H9 (cell line): ENCODE measurements at regions not wholly inside any gene's neighbourhood (a gene's known extent, or its start where the extent isn't known, plus 50 kb on each side); places are given as distances from the start of the nearest gene placed in this dataset.

Source experiments
- DNase-seq: peaks from one replicate; pipeline ENCODE4 v3.0.0-alpha.2; 2017
- H2AFZ ChIP-seq: one replicate; pipeline ENCODE4 v1.6.1; 2013; ENCODE audit warnings: mild to moderate bottlenecking, low read length, control low read depth, moderate library complexity
- H2AK5ac ChIP-seq: 2 replicates; pipeline ENCODE4 v1.6.1; 2013; ENCODE audit warnings: low read length, control low read depth, mixed read lengths; ENCODE audit not compliant: insufficient read length
- H2BK120ac ChIP-seq: one replicate; pipeline ENCODE4 v1.6.1; 2013; ENCODE audit warnings: low read depth, mild to moderate bottlenecking, low read length, control low read depth, inconsistent platforms; ENCODE audit not compliant: poor library complexity, severe bottlenecking
- H2BK12ac ChIP-seq: 2 replicates; pipeline ENCODE4 v1.6.1; 2013; ENCODE audit warnings: low read length, control low read depth, mixed read lengths, low read depth; ENCODE audit not compliant: insufficient read length
- H2BK15ac ChIP-seq: 2 replicates; pipeline ENCODE4 v1.6.1; 2013; ENCODE audit warnings: low read depth, low read length, control low read depth
- H2BK20ac ChIP-seq: one replicate; pipeline ENCODE4 v1.6.1; 2013; ENCODE audit warnings: low read depth, mild to moderate bottlenecking, low read length, control low read depth, inconsistent platforms; ENCODE audit not compliant: poor library complexity, severe bottlenecking
- H2BK5ac ChIP-seq: 2 replicates; pipeline ENCODE4 v1.6.1; 2013; ENCODE audit warnings: low read length, control low read depth, mixed read lengths; ENCODE audit not compliant: insufficient read length
- H3K14ac ChIP-seq: 2 replicates; pipeline ENCODE4 v1.6.1; 2013; ENCODE audit warnings: low read length, control low read depth; ENCODE audit not compliant: insufficient read depth
- H3K18ac ChIP-seq: 2 replicates; pipeline ENCODE4 v1.6.1; 2013; ENCODE audit warnings: low read depth, mild to moderate bottlenecking, mixed read lengths, low read length, control low read depth; ENCODE audit not compliant: insufficient read length
- H3K23ac ChIP-seq: 2 replicates; pipeline ENCODE4 v1.6.1; 2013; ENCODE audit warnings: low read length, control low read depth, mixed read lengths, low read depth; ENCODE audit not compliant: insufficient read length
- H3K23me2 ChIP-seq: 2 replicates; pipeline ENCODE4 v1.6.1; 2013; ENCODE audit warnings: low read depth, mild to moderate bottlenecking, mixed read lengths, low read length, control low read depth; ENCODE audit not compliant: insufficient read length, poor library complexity, severe bottlenecking
- H3K27ac ChIP-seq: 2 replicates; pipeline ENCODE4 v1.5.1; 2013; ENCODE audit warnings: low read length, control low read depth, mixed read lengths, low read depth; ENCODE audit not compliant: insufficient read length
- H3K27me3 ChIP-seq: 2 replicates; pipeline ENCODE4 v1.6.1; 2013; ENCODE audit warnings: low read length, control low read depth, inconsistent platforms; ENCODE audit not compliant: insufficient read depth
- H3K4ac ChIP-seq: 2 replicates; pipeline ENCODE4 v1.6.1; 2013; ENCODE audit warnings: low read depth, mild to moderate bottlenecking, control low read depth, inconsistent platforms, low read length, moderate library complexity
- H3K4me1 ChIP-seq: 2 replicates; pipeline ENCODE4 v1.6.1; 2013; ENCODE audit warnings: low read length, control low read depth, inconsistent platforms; ENCODE audit not compliant: insufficient read depth
- H3K4me2 ChIP-seq: 2 replicates; pipeline ENCODE4 v1.6.1; 2013; ENCODE audit warnings: low read length, control low read depth, mixed read lengths; ENCODE audit not compliant: insufficient read length, insufficient read depth
- H3K56ac ChIP-seq: 2 replicates; pipeline ENCODE4 v1.6.1; 2013; ENCODE audit warnings: low read depth, mild to moderate bottlenecking, mixed read lengths, low read length, control low read depth; ENCODE audit not compliant: insufficient read length
- H3K79me1 ChIP-seq: 2 replicates; pipeline ENCODE4 v1.6.1; 2013; ENCODE audit warnings: low read depth, mild to moderate bottlenecking, moderate library complexity, low read length, control low read depth, inconsistent platforms; ENCODE audit not compliant: insufficient read depth, poor library complexity, severe bottlenecking
- H3K79me2 ChIP-seq: 2 replicates; pipeline ENCODE4 v1.6.1; 2013; ENCODE audit warnings: low read length, control low read depth, inconsistent platforms; ENCODE audit not compliant: insufficient read depth
- H3K9ac ChIP-seq: 2 replicates; pipeline ENCODE4 v1.6.1; 2013; ENCODE audit warnings: low read length, control low read depth, mixed read lengths; ENCODE audit not compliant: insufficient read length; ENCODE audit errors: extremely low read depth
- H3K9me3 ChIP-seq: one replicate; pipeline ENCODE4 v1.6.1; 2013; ENCODE audit warnings: low read depth, low read length, inconsistent platforms; ENCODE audit not compliant: control insufficient read depth
- H3T11ph ChIP-seq: one replicate; pipeline ENCODE4 v1.6.1; 2013; ENCODE audit warnings: mild to moderate bottlenecking, low read length, control low read depth, inconsistent platforms
- H4K20me1 ChIP-seq: one replicate; pipeline ENCODE4 v1.6.1; 2013; ENCODE audit not compliant: control insufficient read depth, insufficient read length, insufficient read depth
- H4K5ac ChIP-seq: 2 replicates; pipeline ENCODE4 v1.6.1; 2013; ENCODE audit warnings: low read depth, mild to moderate bottlenecking, mixed read lengths, low read length, control low read depth; ENCODE audit not compliant: insufficient read length
- H4K8ac ChIP-seq: replicated peaks from 2 replicates; pipeline ENCODE4 v1.6.1; 2013; ENCODE audit warnings: low read length, control low read depth, mixed read lengths, low read depth; ENCODE audit not compliant: insufficient read length
- H4K91ac ChIP-seq: 2 replicates; pipeline ENCODE4 v1.6.1; 2013; ENCODE audit warnings: low read depth, mild to moderate bottlenecking, moderate library complexity, mixed read lengths, low read length, control low read depth; ENCODE audit not compliant: insufficient read length
- H3K27ac Mint-ChIP-seq, 3 experiments: 2 replicates in 2 of 3; 3 replicates in 1 of 3; pipeline ENCODE4 v1.8.0; 2020 to 2021; ENCODE audit warnings: mixed read lengths in 3 of 3, mild to moderate bottlenecking in 1 of 3, moderate library complexity in 1 of 3
- H3K27me3 Mint-ChIP-seq: 2 replicates; pipeline ENCODE4 v1.8.0; 2021; ENCODE audit warnings: low read depth, mild to moderate bottlenecking, moderate library complexity, mixed read lengths
- H3K36me3 Mint-ChIP-seq, 3 experiments: 2 replicates in 2 of 3; 3 replicates in 1 of 3; pipeline ENCODE4 v1.8.0; 2020 to 2021; ENCODE audit warnings: low read depth in 3 of 3, mixed read lengths in 3 of 3; ENCODE audit not compliant: insufficient read depth in 1 of 3
- H3K4me1 Mint-ChIP-seq, 2 experiments: 2 replicates each; pipeline ENCODE4 v1.8.0; 2020; ENCODE audit warnings: mixed read lengths in 2 of 2
- H3K4me3 Mint-ChIP-seq, 2 experiments: 2 replicates in 1 of 2; 3 replicates in 1 of 2; pipeline ENCODE4 v1.8.0; 2020 to 2021; ENCODE audit warnings: mild to moderate bottlenecking in 2 of 2, mixed read lengths in 2 of 2, moderate library complexity in 1 of 2
- H3K9me3 Mint-ChIP-seq, 2 experiments: 2 replicates in 1 of 2; 3 replicates in 1 of 2; pipeline ENCODE4 v1.8.0; 2020; ENCODE audit warnings: mild to moderate bottlenecking in 2 of 2, mixed read lengths in 2 of 2, moderate library complexity in 1 of 2
- CTCF ChIP-seq: fragments of 200-600 bp; sonication (generic); conservative IDR thresholded peaks from 3 replicates; pipeline ENCODE4 v1.8.0; 2021; ENCODE audit warnings: antibody characterized with exemption, mild to moderate bottlenecking
- WGBS: extraction: QIAGEN DNeasy Blood & Tissue Kit; methylation state at CpG from one replicate; pipeline ENCODE4 v1.1.7; 2013; ENCODE audit warnings: missing lambda C conversion rate, low lambda C conversion rate, mixed read lengths; ENCODE audit not compliant: insufficient read length; ENCODE audit errors: extremely low coverage; 5-methylcytosine and 5-hydroxymethylcytosine counted together

GRCh38 chr7:55690-56248 lies 136.6 kb upstream of the FAM20C start:
- no peak overlapping the region for H2AK5ac ChIP-seq
- no peak overlapping the region for H3K27ac ChIP-seq
- no peak overlapping the region; a peak in 1 of 7 replicates for H3K27ac Mint-ChIP-seq
- H3K56ac ChIP-seq = no peak overlapping the region
- no peak overlapping the region for H3K14ac ChIP-seq
- no peak overlapping the region for H3K9ac ChIP-seq
- no peak overlapping the region for H2BK15ac ChIP-seq
- H4K8ac ChIP-seq = no peak overlapping the region
- peaks cover 17% of the 10 kb centered on the region for H3K27me3 Mint-ChIP-seq
- H3K79me1 ChIP-seq = no peaks in the 10 kb centered on the region
- no peak overlapping the region for H2BK20ac ChIP-seq
- H2AFZ ChIP-seq = no peak overlapping the region
- no peaks in the 10 kb centered on the region for H3K79me2 ChIP-seq
- no CpG with 5 or more reads among the region's 9 CpGs for WGBS
- H3K18ac ChIP-seq = no peak overlapping the region
- H3T11ph ChIP-seq = no peak overlapping the region
- no peak overlapping the region for H2BK5ac ChIP-seq
- H3K4me1 ChIP-seq = no peaks in the 10 kb centered on the region; the same call in 1 of the 2 replicates
- no peaks in the 10 kb centered on the region for H3K23me2 ChIP-seq
- DNase-seq = no peak
- H3K36me3 Mint-ChIP-seq = peaks cover 0 to 2% (median 0%) of the 10 kb centered on the region in 3 experiments; a peak in 1 of 7 replicates
- no peak overlapping the region for H3K4me3 Mint-ChIP-seq
- no peaks in the 10 kb centered on the region for H4K20me1 ChIP-seq
- no peak overlapping the region for H4K5ac ChIP-seq
- H3K4ac ChIP-seq = no peak overlapping the region
- no peak overlapping the region for H2BK12ac ChIP-seq
- no peaks in the 10 kb centered on the region for H3K27me3 ChIP-seq
- H4K91ac ChIP-seq = no peak overlapping the region
- no peak overlapping the region for H3K4me2 ChIP-seq
- H2BK120ac ChIP-seq = no peak overlapping the region
- TF ChIP-seq CTCF = peak; percentile 43
- H3K4me1 Mint-ChIP-seq = peaks cover 41 to 42% of the 10 kb centered on the region in 2 experiments
- H3K9me3 ChIP-seq = no peaks in the 10 kb centered on the region
- H3K23ac ChIP-seq = no peak overlapping the region
- peaks cover 0 to 2% of the 10 kb centered on the region in 2 experiments; a peak in 1 of 5 replicates for H3K9me3 Mint-ChIP-seq
